HepG2 (cell line): ENCODE measurements at regions not wholly inside any gene's neighbourhood (a gene's known extent, or its start where the extent isn't known, plus 50 kb on each side); places are given as distances from the start of the nearest gene placed in this dataset.

Experiments used
- ATAC-seq: fragments of 200-7000 bp; cut with Tn5 transposase; 3 replicates; pipeline ENCODE4 v1.9.1; 2020; ENCODE audit warnings: mild to moderate bottlenecking, moderate library complexity
- BruUV-seq: library from RNA; stranded (reverse); fragments of 400-500 nt; replicated peaks from 2 replicates; lab custom pipeline; 2021; lab: Mats Ljungman, UMichigan
- CTCF ChIA-PET: fragments of 300-600 bp; formaldehyde crosslinking; extraction: SDS; loops from one replicate; lab custom pipeline; 2021; ENCODE audit warnings: low total read pairs, inconsistent platforms, low intra/inter-chr PET ratio; lab: Yijun Ruan, JAX
- POLR2A ChIA-PET: fragments of 350-600 bp; sonication (Branson Sonifier 250); formaldehyde crosslinking; loops from one replicate; lab custom pipeline; 2020; ENCODE audit warnings: antibody characterized with exemption, inconsistent platforms; lab: Yijun Ruan, JAX
- DNase-seq: peaks from one replicate; pipeline ENCODE4 v3.0.0-alpha.2; 2015; ENCODE audit warnings: low spot score
- FAIRE-seq: peaks from 3 replicates; lab custom pipeline; 2011; peaks lifted over from hg19 to GRCh38; lab: Jason Lieb, UNC
- H2AFZ ChIP-seq: one replicate; pipeline ENCODE4 v1.6.1; 2011; ENCODE audit warnings: low read length, inconsistent platforms
- H3K27ac ChIP-seq: fragments of 300-600 bp; 3 replicates; pipeline ENCODE4 v1.8.0; 2011; ENCODE audit warnings: mixed run types, mild to moderate bottlenecking, mixed read lengths, low read length, inconsistent platforms; ENCODE audit not compliant: insufficient read depth; ENCODE audit errors: extremely low read length
- H3K27me3 ChIP-seq, 2 experiments: fragments of 200-600 bp in 1 of 2; 2 replicates in 1 of 2; 3 replicates in 1 of 2; pipeline versions ENCODE4 v1.6.0 to v1.8.0; 2011; ENCODE audit warnings: low read length in 2 of 2, mild to moderate bottlenecking in 2 of 2, moderate library complexity in 2 of 2, inconsistent platforms in 1 of 2; ENCODE audit not compliant: insufficient read depth in 2 of 2, control insufficient read depth in 1 of 2
- H3K36me3 ChIP-seq, 2 experiments: fragments of 200-600 bp in 1 of 2; replicated peaks in 1 of 2; 2 replicates in 1 of 2; 3 replicates in 1 of 2; pipeline versions ENCODE4 v1.5.1 to v1.8.0; 2011; ENCODE audit warnings: low read length in 2 of 2, inconsistent platforms in 1 of 2; ENCODE audit not compliant: insufficient read depth in 2 of 2, control insufficient read depth in 1 of 2
- H3K4me1 ChIP-seq: 2 replicates; pipeline ENCODE4 v1.5.1; 2012; ENCODE audit warnings: low read length, inconsistent platforms; ENCODE audit not compliant: insufficient read depth
- H3K4me2 ChIP-seq: 2 replicates; pipeline ENCODE4 v1.6.0; 2011; ENCODE audit warnings: low read depth, low read length, inconsistent platforms
- H3K4me3 ChIP-seq, 3 experiments: fragments of 200-600 bp in 1 of 3; sonication (generic), shearing (Covaris generic) in 1 of 3; replicated peaks in 1 of 3; 2 replicates each; pipeline ENCODE4 v1.5.1; 2011 to 2016; ENCODE audit warnings: low read length in 3 of 3, inconsistent platforms in 2 of 3, low read depth in 2 of 3, mild to moderate bottlenecking in 2 of 3, control low read depth in 1 of 3, mixed read lengths in 1 of 3; ENCODE audit not compliant: insufficient read depth in 1 of 3
- H3K79me2 ChIP-seq: one replicate; pipeline ENCODE4 v1.6.1; 2011; ENCODE audit warnings: low read length, inconsistent platforms; ENCODE audit not compliant: insufficient read depth
- H3K9ac ChIP-seq: 2 replicates; pipeline ENCODE4 v1.6.0; 2011; ENCODE audit warnings: mild to moderate bottlenecking, low read depth, low read length, inconsistent platforms; ENCODE audit not compliant: insufficient read depth
- H3K9me3 ChIP-seq: 2 replicates; pipeline ENCODE4 v1.5.1; 2012; ENCODE audit warnings: mild to moderate bottlenecking, low read length
- H4K20me1 ChIP-seq: 2 replicates; pipeline ENCODE4 v1.6.0; 2011; ENCODE audit warnings: inconsistent platforms, mild to moderate bottlenecking, low read length, moderate library complexity; ENCODE audit not compliant: insufficient read depth
- IKZF5 ChIP-seq: IDR thresholded peaks from 2 replicates; pipeline ENCODE4 v1.6.1; 2018; ENCODE audit warnings: missing genetic modification reagents, mild to moderate bottlenecking, missing compliant biosample characterization
- KDM5A ChIP-seq: fragments of 200-600 bp; sonication (generic); IDR thresholded peaks from 2 replicates; pipeline ENCODE4 v1.7.0; 2018; ENCODE audit warnings: antibody characterized with exemption, mild to moderate bottlenecking, low read length, borderline replicate concordance
- MYNN ChIP-seq: sonication (generic); formaldehyde crosslinking; IDR thresholded peaks from 2 replicates; pipeline ENCODE4 v1.4.0; 2020; ENCODE audit warnings: mild to moderate bottlenecking, low read depth, missing genetic modification reagents
- TP53 ChIP-seq: sonication (generic); formaldehyde crosslinking; conservative IDR thresholded peaks from 2 replicates; pipeline ENCODE4 v1.4.0; 2020; ENCODE audit warnings: missing genetic modification reagents
- ZBTB43 ChIP-seq: sonication (generic); formaldehyde crosslinking; conservative IDR thresholded peaks from 2 replicates; pipeline ENCODE4 v1.4.0; 2020; ENCODE audit warnings: missing genetic modification reagents
- ZHX2 ChIP-seq, 2 experiments: sonication (generic) in 1 of 2; formaldehyde crosslinking in 1 of 2; IDR thresholded peaks; 2 replicates each; pipeline versions ENCODE4 v1.6.1 to v1.9.0; 2014 to 2022; ENCODE audit warnings: antibody characterized with exemption in 1 of 2, borderline replicate concordance in 1 of 2, inconsistent platforms in 1 of 2, low read depth in 1 of 2, missing genetic modification reagents in 1 of 2
- ZNF234 ChIP-seq: sonication (generic); formaldehyde crosslinking; conservative IDR thresholded peaks from 2 replicates; pipeline ENCODE4 v1.5.1; 2020; ENCODE audit warnings: mild to moderate bottlenecking, missing genetic modification reagents
- ZNF337 ChIP-seq: sonication (generic); formaldehyde crosslinking; IDR thresholded peaks from 2 replicates; pipeline ENCODE4 v1.5.1; 2020; ENCODE audit warnings: missing genetic modification reagents, low read depth, mild to moderate bottlenecking, borderline replicate concordance
- ZNF775 ChIP-seq: sonication (generic); formaldehyde crosslinking; IDR thresholded peaks from 2 replicates; pipeline ENCODE4 v1.4.0; 2020; ENCODE audit warnings: missing genetic modification reagents, mild to moderate bottlenecking, moderate library complexity, borderline replicate concordance
- WGBS: methylation state at CpG from one replicate; pipeline ENCODE4 v1.1.6; 2017; ENCODE audit warnings: low lambda C conversion rate; 5-methylcytosine and 5-hydroxymethylcytosine counted together
- in situ Hi-C: cut with HindIII; loops from 2 replicates; pipeline ENCODE4 v1.10.0; 2017; ENCODE audit warnings: low pct_unique_long_range_greater_than_20kb; ENCODE audit not compliant: extremely low pct_ligation_motif_present
- intact Hi-C: fragments of 100-400 bp; cut with micrococcal nuclease; formaldehyde crosslinking; loops from one replicate; pipeline ENCODE4 v1.10.0; 2022; ENCODE audit not compliant: unreplicated experiment

GRCh38 chr1:83500987-83501591 lies 497.8 kb downstream of the TTLL7 start:
- H3K27ac ChIP-seq, result no peak overlapping the region
- no peaks in the 10 kb centered on the region for H3K4me1 ChIP-seq
- ATAC-seq (no peak), DNase-seq (no peak), FAIRE-seq (no peak)
- intact Hi-C loops, result no loop called here
- WGBS, result 0% methylated on average over 1 of the region's 1 CpG
- H2AFZ ChIP-seq, result no peak overlapping the region
- H3K9ac ChIP-seq, result no peak overlapping the region
- no peaks in the 10 kb centered on the region for H3K79me2 ChIP-seq
- H3K9me3 ChIP-seq, result peaks cover 75% of the 10 kb centered on the region
- BruUV-seq, result no TSS peak
- no peak overlapping the region for H3K4me2 ChIP-seq
- no peaks in the 10 kb centered on the region for H4K20me1 ChIP-seq
- in situ Hi-C loops, result no loop called here
- H3K36me3 ChIP-seq, result no peaks in the 10 kb centered on the region
- no peak overlapping the region for H3K4me3 ChIP-seq
- POLR2A ChIA-PET, result no interaction called here
- CTCF ChIA-PET, result no interaction called here
- no peaks in the 10 kb centered on the region for H3K27me3 ChIP-seq
- TF ChIP-seq ZNF775 (no peak), MYNN (CRISPR knock-in tag) (no peak), TP53 (CRISPR knock-in tag) (no peak)

GRCh38 chr1:83500531-83500930 lies 498.4 kb downstream of the TTLL7 start:
- no peak overlapping the region for H3K4me2 ChIP-seq
- CTCF ChIA-PET, result no interaction called here
- peaks cover 77% of the 10 kb centered on the region for H3K9me3 ChIP-seq
- 0% methylated on average over 1 of the region's 1 CpG for WGBS
- ATAC-seq (no peak), FAIRE-seq (no peak), DNase-seq (no peak)
- no peak overlapping the region for H3K27ac ChIP-seq
- intact Hi-C loops (no loop called here), in situ Hi-C loops (no loop called here)
- no peaks in the 10 kb centered on the region for H3K4me1 ChIP-seq
- H4K20me1 ChIP-seq, result no peaks in the 10 kb centered on the region
- H2AFZ ChIP-seq, result no peak overlapping the region
- POLR2A ChIA-PET, result no interaction called here
- no peaks in the 10 kb centered on the region for H3K36me3 ChIP-seq
- H3K79me2 ChIP-seq, result no peaks in the 10 kb centered on the region
- BruUV-seq, result no TSS peak
- no peak overlapping the region for H3K4me3 ChIP-seq
- no peak overlapping the region for H3K9ac ChIP-seq
- H3K27me3 ChIP-seq, result no peaks in the 10 kb centered on the region
- TF ChIP-seq ZBTB43 (CRISPR knock-in tag) (no peak), KDM5A (no peak), IKZF5 (CRISPR knock-in tag) (no peak), ZNF337 (CRISPR knock-in tag) (no peak), ZHX2 (IDR thresholded peaks at IDR 0.05; ENCODE audit: low read depth) (no peak), ZHX2 (CRISPR knock-in tag; IDR thresholded peaks at IDR 0.05; ENCODE audit: borderline replicate concordance) (no peak), ZNF234 (CRISPR knock-in tag) (no peak)
